ENCODE measurements at regions not wholly inside any gene's neighbourhood (a gene's known extent, or its start where the extent isn't known, plus 50 kb on each side); places are given as distances from the start of the nearest gene placed in this dataset.

- no peak for TF ChIP-seq EZH2 (IDR thresholded peaks at IDR 0.05; ENCODE audit: borderline replicate concordance, low read length)
- TF ChIP-seq CTCF (conservative IDR thresholded peaks at IDR 0.05 in 1 of 2, IDR thresholded peaks at IDR 0.05 in 1 of 2; ENCODE audit: extremely low read depth in 1 of 2, insufficient read depth in 1 of 2, low read depth in 1 of 2, low read length in 2 of 2): no peak
Measured at GRCh38 chr10:28157379-28157778, 145.5 kb downstream of the MPP7 start.
